ENCODE measurements at regions not wholly inside any gene's neighbourhood (a gene's known extent, or its start where the extent isn't known, plus 50 kb on each side); places are given as distances from the start of the nearest gene placed in this dataset.

DNA sequence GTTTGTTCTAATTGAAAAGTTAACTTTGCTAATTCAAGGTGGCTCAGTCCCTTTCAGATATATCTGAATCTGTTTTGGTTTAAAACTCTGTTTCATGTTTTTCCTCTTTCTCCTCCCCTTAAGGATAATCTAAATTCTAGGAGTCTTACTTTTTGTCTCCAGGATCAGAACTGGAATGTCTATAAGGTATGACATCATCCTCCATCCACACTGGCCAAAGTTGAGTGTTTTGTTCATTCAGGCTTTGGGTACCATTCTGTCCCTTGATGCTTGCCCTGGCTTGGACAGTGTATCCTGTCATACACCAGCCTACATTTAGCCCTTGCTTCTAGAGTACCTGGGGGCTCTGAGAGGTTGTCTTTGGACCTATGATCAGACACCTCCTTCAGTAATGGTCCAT is 56.8 kb upstream of the ANTXR2 start:
- ATAC-seq (ENCODE audit: insufficient read depth, low FRiP score): no peak

DNA sequence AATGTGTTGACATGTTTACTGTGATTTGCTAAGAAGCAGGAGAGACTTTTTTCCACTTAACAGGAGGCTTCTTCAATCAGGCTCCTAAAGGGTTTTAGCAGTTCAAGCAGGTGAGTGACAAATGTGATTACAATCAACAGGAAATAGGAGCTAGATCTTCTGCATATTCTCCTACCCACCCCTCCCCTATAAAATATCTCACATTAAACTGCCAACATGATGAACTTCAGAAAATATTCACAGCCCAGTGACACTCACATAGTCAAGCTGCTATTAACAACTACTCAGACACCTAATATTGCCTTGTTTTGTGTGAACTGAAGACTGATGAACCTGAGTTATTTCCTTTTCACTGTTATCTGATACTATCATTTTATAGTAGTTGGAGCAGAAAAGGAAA is 55.9 kb upstream of the ANTXR2 start:
- Histone ChIP-seq H3K4me1 (ENCODE audit: control insufficient read depth in 5 of 5, insufficient read depth in 5 of 5, low read length in 5 of 5) (peaks cover 0 to 4% (median 0%) of the 10 kb centered on the region in 5 donors), H3K4me3 (no peak overlapping the region), H3K9me3 (ENCODE audit: control insufficient read depth in 4 of 4, insufficient read depth in 3 of 4, low read length in 3 of 4) (no peaks in the 10 kb centered on the region), H3K27ac (ENCODE audit: low read depth in 1 of 2, low read length in 1 of 2) (no peak overlapping the region), H3K27me3 (ENCODE audit: control insufficient read depth in 3 of 3, insufficient read depth in 3 of 3, low read length in 2 of 3) (no peaks in the 10 kb centered on the region), H3K36me3 (ENCODE audit: control insufficient read depth in 4 of 4, insufficient read depth in 4 of 4, low read length in 4 of 4) (no peaks in the 10 kb centered on the region), H3K9ac (ENCODE audit: insufficient read depth in 1 of 2, low read length in 2 of 2) (no peak overlapping the region)
- DNase-seq: no peak
- ATAC-seq (ENCODE audit: insufficient read depth, low FRiP score): no peak
- TF ChIP-seq, protein P1, sequence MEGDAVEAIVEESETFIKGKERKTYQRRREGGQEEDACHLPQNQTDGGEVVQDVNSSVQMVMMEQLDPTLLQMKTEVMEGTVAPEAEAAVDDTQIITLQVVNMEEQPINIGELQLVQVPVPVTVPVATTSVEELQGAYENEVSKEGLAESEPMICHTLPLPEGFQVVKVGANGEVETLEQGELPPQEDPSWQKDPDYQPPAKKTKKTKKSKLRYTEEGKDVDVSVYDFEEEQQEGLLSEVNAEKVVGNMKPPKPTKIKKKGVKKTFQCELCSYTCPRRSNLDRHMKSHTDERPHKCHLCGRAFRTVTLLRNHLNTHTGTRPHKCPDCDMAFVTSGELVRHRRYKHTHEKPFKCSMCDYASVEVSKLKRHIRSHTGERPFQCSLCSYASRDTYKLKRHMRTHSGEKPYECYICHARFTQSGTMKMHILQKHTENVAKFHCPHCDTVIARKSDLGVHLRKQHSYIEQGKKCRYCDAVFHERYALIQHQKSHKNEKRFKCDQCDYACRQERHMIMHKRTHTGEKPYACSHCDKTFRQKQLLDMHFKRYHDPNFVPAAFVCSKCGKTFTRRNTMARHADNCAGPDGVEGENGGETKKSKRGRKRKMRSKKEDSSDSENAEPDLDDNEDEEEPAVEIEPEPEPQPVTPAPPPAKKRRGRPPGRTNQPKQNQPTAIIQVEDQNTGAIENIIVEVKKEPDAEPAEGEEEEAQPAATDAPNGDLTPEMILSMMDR (IDR thresholded peaks at IDR 0.05; ENCODE audit: control extremely low read depth, extremely low read depth): no peak

More for the DNA sequence above, 56.8 kb upstream of the ANTXR2 start:
- TF ChIP-seq, protein P1 (IDR thresholded peaks at IDR 0.05; ENCODE audit: control extremely low read depth, extremely low read depth): no peak
- peaks cover 0 to 4% (median 0%) of the 10 kb centered on the region in 5 donors for H3K4me1 ChIP-seq (ENCODE audit: control insufficient read depth in 5 of 5, insufficient read depth in 5 of 5, low read length in 5 of 5)
- no peak for DNase-seq
- H3K36me3 ChIP-seq (ENCODE audit: control insufficient read depth in 4 of 4, insufficient read depth in 4 of 4, low read length in 4 of 4): no peaks in the 10 kb centered on the region
- H3K4me3 ChIP-seq: no peak overlapping the region
- H3K27ac ChIP-seq (ENCODE audit: low read depth in 1 of 2, low read length in 1 of 2): no peak overlapping the region
- H3K27me3 ChIP-seq (ENCODE audit: control insufficient read depth in 3 of 3, insufficient read depth in 3 of 3, low read length in 2 of 3): no peaks in the 10 kb centered on the region
- H3K9ac ChIP-seq (ENCODE audit: insufficient read depth in 1 of 2, low read length in 2 of 2): no peak overlapping the region
- H3K9me3 ChIP-seq (ENCODE audit: control insufficient read depth in 4 of 4, insufficient read depth in 3 of 4, low read length in 3 of 4): no peaks in the 10 kb centered on the region

DNA sequence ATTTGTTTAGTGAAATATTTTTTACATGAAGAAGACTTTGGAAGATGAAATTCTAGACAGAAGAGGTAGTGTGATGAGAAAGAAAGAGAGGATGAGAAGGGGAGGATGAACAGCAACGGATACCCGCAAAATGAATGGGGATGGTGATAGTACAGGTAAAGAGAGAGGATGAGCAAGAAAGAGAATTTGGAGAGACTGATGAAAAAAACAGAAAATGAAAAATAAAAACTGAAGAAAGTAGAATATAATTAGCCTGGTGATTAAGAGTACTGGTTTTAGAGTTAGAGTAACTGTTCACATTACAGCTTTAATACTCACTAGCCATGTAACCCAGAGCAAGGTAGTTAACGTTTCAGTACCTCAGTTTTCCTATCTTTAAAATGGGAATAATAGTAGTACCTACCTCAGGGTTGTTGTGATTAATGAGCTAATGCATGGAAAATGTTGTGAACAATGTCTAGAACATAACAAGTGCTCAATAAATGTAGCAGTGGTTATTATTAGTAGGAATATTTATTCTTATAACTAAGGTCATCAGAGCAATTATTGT is 54.9 kb upstream of the ANTXR2 start:
- H3K27me3 ChIP-seq (ENCODE audit: control insufficient read depth in 3 of 3, insufficient read depth in 3 of 3, low read length in 2 of 3): no peaks in the 10 kb centered on the region
- H3K4me3 ChIP-seq: no peak overlapping the region
- peaks cover 0 to 4% (median 0%) of the 10 kb centered on the region in 5 donors for H3K4me1 ChIP-seq (ENCODE audit: control insufficient read depth in 5 of 5, insufficient read depth in 5 of 5, low read length in 5 of 5)
- no peaks in the 10 kb centered on the region for H3K9me3 ChIP-seq (ENCODE audit: control insufficient read depth in 4 of 4, insufficient read depth in 3 of 4, low read length in 3 of 4)
- H3K36me3 ChIP-seq (ENCODE audit: control insufficient read depth in 4 of 4, insufficient read depth in 4 of 4, low read length in 4 of 4): no peaks in the 10 kb centered on the region
- no peak overlapping the region for H3K27ac ChIP-seq (ENCODE audit: low read depth in 1 of 2, low read length in 1 of 2)
- H3K9ac ChIP-seq (ENCODE audit: insufficient read depth in 1 of 2, low read length in 2 of 2): no peak overlapping the region
- ATAC-seq (ENCODE audit: insufficient read depth, low FRiP score): no peak
- no peak for DNase-seq
- 94 to 95% methylated on average over 3 of the region's 3 CpGs for WGBS, 2 donors
- TF ChIP-seq, protein P1 (IDR thresholded peaks at IDR 0.05; ENCODE audit: control extremely low read depth, extremely low read depth): no peak

DNA sequence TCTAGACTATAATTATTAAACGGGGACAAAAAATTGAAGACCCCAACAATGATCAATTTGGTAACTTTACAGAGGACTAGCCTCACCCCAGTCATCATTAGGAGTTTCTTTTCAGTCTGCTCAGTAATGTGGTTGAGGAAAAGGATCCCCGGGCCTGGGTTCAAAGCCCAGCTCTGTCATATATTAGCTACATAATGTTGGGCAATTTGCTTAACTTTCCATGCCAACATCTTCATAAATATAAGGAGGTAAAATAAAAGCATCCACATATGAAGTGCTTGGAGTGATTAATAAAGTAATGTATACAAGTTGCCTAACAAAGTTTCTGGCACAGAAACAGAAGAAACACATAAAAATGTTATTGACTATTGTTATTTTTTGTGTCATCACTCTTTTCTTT is 53.4 kb upstream of the ANTXR2 start:
- no peak for ATAC-seq (ENCODE audit: insufficient read depth, low FRiP score)
- H3K27me3 ChIP-seq (ENCODE audit: control insufficient read depth in 3 of 3, insufficient read depth in 3 of 3, low read length in 2 of 3): no peaks in the 10 kb centered on the region
- H3K27ac ChIP-seq (ENCODE audit: low read depth in 1 of 2, low read length in 1 of 2): no peak overlapping the region
- peaks cover 0 to 4% (median 0%) of the 10 kb centered on the region in 5 donors for H3K4me1 ChIP-seq (ENCODE audit: control insufficient read depth in 5 of 5, insufficient read depth in 5 of 5, low read length in 5 of 5)
- WGBS, 2 donors: 91% methylated on average over 2 of the region's 2 CpGs
- H3K9me3 ChIP-seq (ENCODE audit: control insufficient read depth in 4 of 4, insufficient read depth in 3 of 4, low read length in 3 of 4): no peaks in the 10 kb centered on the region
- TF ChIP-seq, protein P1 (IDR thresholded peaks at IDR 0.05; ENCODE audit: control extremely low read depth, extremely low read depth): no peak
- H3K9ac ChIP-seq (ENCODE audit: insufficient read depth in 1 of 2, low read length in 2 of 2): no peak overlapping the region
- no peaks in the 10 kb centered on the region for H3K36me3 ChIP-seq (ENCODE audit: control insufficient read depth in 4 of 4, insufficient read depth in 4 of 4, low read length in 4 of 4)
- H3K4me3 ChIP-seq: no peak overlapping the region
- no peak for DNase-seq

Measured in lung (tissue), 11 donors.